IMR-90 (cell line): ENCODE measurements at regions not wholly inside any gene's neighbourhood (a gene's known extent, or its start where the extent isn't known, plus 50 kb on each side); places are given as distances from the start of the nearest gene placed in this dataset.

Experiments used
- ATAC-seq: fragments of 200-7000 bp; cut with Tn5 transposase; 2 replicates; pipeline ENCODE4 v1.9.1; 2020; ENCODE audit warnings: low read depth, mild to moderate bottlenecking, moderate library complexity
- BruUV-seq: library from RNA; stranded (reverse); fragments of 400-500 nt; replicated peaks from 2 replicates; lab custom pipeline; 2021; lab: Mats Ljungman, UMichigan
- CTCF ChIA-PET: fragments of 300-600 bp; formaldehyde crosslinking; extraction: SDS; loops from one replicate; lab custom pipeline; 2021; ENCODE audit warnings: antibody characterized with exemption; lab: Yijun Ruan, JAX
- POLR2A ChIA-PET: fragments of 300-600 bp; sonication (Branson Sonifier 250); formaldehyde crosslinking; loops from one replicate; lab custom pipeline; 2022; ENCODE audit warnings: antibody characterized with exemption; ENCODE audit not compliant: unreplicated experiment; lab: Charles Lee
- DNase-seq: peaks from one replicate; pipeline ENCODE4 v3.0.0; 2013
- H2AFZ ChIP-seq: replicated peaks from 2 replicates; pipeline ENCODE3; 2013; ENCODE audit warnings: low read length, mild to moderate bottlenecking; ENCODE audit not compliant: poor library complexity
- H2AK5ac ChIP-seq: 2 replicates; pipeline ENCODE4 v1.6.1; 2013; ENCODE audit warnings: low read depth, low read length, inconsistent platforms
- H2AK9ac ChIP-seq: replicated peaks from 2 replicates; pipeline ENCODE3; 2013; ENCODE audit warnings: mild to moderate bottlenecking, low read depth, low read length, moderate library complexity; ENCODE audit not compliant: poor library complexity
- H2BK120ac ChIP-seq: 2 replicates; pipeline ENCODE4 v1.6.1; 2013; ENCODE audit warnings: low read depth, low read length, inconsistent platforms
- H2BK15ac ChIP-seq: 3 replicates; pipeline ENCODE4 v1.6.1; 2013; ENCODE audit warnings: low read depth, low read length, inconsistent platforms
- H2BK20ac ChIP-seq: 2 replicates; pipeline ENCODE4 v1.6.1; 2013; ENCODE audit warnings: low read depth, mild to moderate bottlenecking, inconsistent platforms, low read length, moderate library complexity
- H2BK5ac ChIP-seq: 2 replicates; pipeline ENCODE4 v1.6.1; 2013; ENCODE audit warnings: mild to moderate bottlenecking, low read depth, low read length, inconsistent platforms; ENCODE audit not compliant: poor library complexity, severe bottlenecking
- H3K14ac ChIP-seq: replicated peaks from 2 replicates; pipeline ENCODE4 v1.6.1; 2013; ENCODE audit warnings: low read depth, low read length, inconsistent platforms
- H3K18ac ChIP-seq: 2 replicates; pipeline ENCODE4 v1.6.1; 2013; ENCODE audit warnings: low read depth, low read length, control low read depth
- H3K23ac ChIP-seq: 2 replicates; pipeline ENCODE4 v1.6.1; 2013; ENCODE audit warnings: low read depth, low read length, inconsistent platforms
- H3K27ac ChIP-seq: 2 replicates; pipeline ENCODE4 v1.5.1; 2013; ENCODE audit warnings: mild to moderate bottlenecking, control low read depth, low read length; ENCODE audit not compliant: insufficient read depth
- H3K27me3 ChIP-seq: 2 replicates; pipeline ENCODE4 v1.6.1; 2013; ENCODE audit warnings: low read length; ENCODE audit not compliant: control insufficient read depth, insufficient read depth
- H3K36me3 ChIP-seq: 2 replicates; pipeline ENCODE4 v1.6.1; 2013; ENCODE audit warnings: low read length, mixed read lengths; ENCODE audit not compliant: control insufficient read depth, insufficient read depth
- H3K4ac ChIP-seq: 2 replicates; pipeline ENCODE4 v1.6.1; 2013; ENCODE audit warnings: low read depth, low read length, inconsistent platforms
- H3K4me1 ChIP-seq: 2 replicates; pipeline ENCODE4 v1.6.1; 2013; ENCODE audit warnings: low read length, mixed read lengths; ENCODE audit not compliant: control insufficient read depth, insufficient read depth
- H3K4me2 ChIP-seq: 2 replicates; pipeline ENCODE4 v1.6.1; 2013; ENCODE audit warnings: low read depth, mild to moderate bottlenecking, control low read depth, low read length, moderate library complexity
- H3K4me3 ChIP-seq: 2 replicates; pipeline ENCODE4 v1.5.1; 2013; ENCODE audit warnings: low read depth, mild to moderate bottlenecking, control low read depth, low read length, moderate library complexity; ENCODE audit not compliant: insufficient read depth
- H3K56ac ChIP-seq: 2 replicates; pipeline ENCODE4 v1.6.1; 2013; ENCODE audit warnings: low read length, inconsistent platforms; ENCODE audit not compliant: insufficient read depth; ENCODE audit errors: extremely low read depth
- H3K79me1 ChIP-seq, 2 experiments: 2 replicates each; pipeline ENCODE4 v1.6.1; 2013; ENCODE audit warnings: low read length in 2 of 2, inconsistent platforms in 1 of 2, low read depth in 1 of 2
- H3K9ac ChIP-seq: 2 replicates; pipeline ENCODE4 v1.6.1; 2013; ENCODE audit warnings: low read depth, low read length, control low read depth
- H3K9me1 ChIP-seq: 2 replicates; pipeline ENCODE4 v1.6.1; 2013; ENCODE audit warnings: low read length, inconsistent platforms; ENCODE audit not compliant: insufficient read depth
- H3K9me3 ChIP-seq: 2 replicates; pipeline ENCODE4 v1.6.1; 2013; ENCODE audit warnings: low read length; ENCODE audit not compliant: control insufficient read depth, insufficient read depth
- H4K20me1 ChIP-seq: 2 replicates; pipeline ENCODE4 v1.6.1; 2013; ENCODE audit warnings: low read length, inconsistent platforms; ENCODE audit not compliant: insufficient read depth
- H4K5ac ChIP-seq: 2 replicates; pipeline ENCODE4 v1.6.1; 2013; ENCODE audit warnings: mild to moderate bottlenecking, low read depth, low read length, control low read depth
- H4K8ac ChIP-seq, 2 experiments: 2 replicates each; pipeline ENCODE4 v1.6.1; 2013; ENCODE audit warnings: low read depth in 2 of 2, low read length in 2 of 2, control low read depth in 1 of 2, inconsistent platforms in 1 of 2
- H4K91ac ChIP-seq: 2 replicates; pipeline ENCODE4 v1.6.1; 2013; ENCODE audit warnings: low read depth, low read length, inconsistent platforms; ENCODE audit not compliant: insufficient read depth
- CHD1 ChIP-seq: IDR thresholded peaks from 2 replicates; pipeline ENCODE4 v1.6.1; 2012; ENCODE audit warnings: low read depth, low read length, improper control_type of control experiment
- NFE2L2 ChIP-seq: fragments of 150-350 bp; IDR thresholded peaks from 2 replicates; pipeline ENCODE4 v1.6.1; 2016; ENCODE audit warnings: low read depth, mild to moderate bottlenecking, low read length
- RAD21 ChIP-seq: IDR thresholded peaks from 2 replicates; pipeline ENCODE4 v1.6.1; 2012; ENCODE audit warnings: low read length, improper control_type of control experiment
- RCOR1 ChIP-seq: IDR thresholded peaks from 2 replicates; pipeline ENCODE4 v1.6.1; 2012; ENCODE audit warnings: mild to moderate bottlenecking, low read length, improper control_type of control experiment; ENCODE audit not compliant: insufficient replicate concordance
- WGBS, 2 experiments: methylation state at CpG; one replicate each; pipeline versions ENCODE4 v1.1.5 to v1.1.7; 2013; ENCODE audit warnings: missing lambda C conversion rate in 2 of 2; ENCODE audit not compliant: insufficient read length in 1 of 2; ENCODE audit errors: extremely low coverage in 2 of 2; 5-methylcytosine and 5-hydroxymethylcytosine counted together
- dilution Hi-C: fragments of 300-500 bp; cut with HindIII; formaldehyde crosslinking; loops from one replicate; pipeline ENCODE4 v1.14.3; 2018; ENCODE audit warnings: low sequenced_read_pairs; ENCODE audit not compliant: unreplicated experiment
- in situ Hi-C: fragments of 300-500 bp; cut with MboI; formaldehyde crosslinking; loops from 3 replicates; pipeline ENCODE4 v1.14.3; 2019; ENCODE audit warnings: low sequenced_read_pairs, inconsistent platforms, mixed read lengths
- intact Hi-C: fragments of 100-400 bp; cut with micrococcal nuclease; formaldehyde crosslinking; loops from 2 replicates; pipeline ENCODE4 v1.10.0; 2022
- TF ChIP-seq, protein P1 (sequence below): conservative IDR thresholded peaks from 2 replicates; pipeline ENCODE4 v1.5.1; 2012; ENCODE audit warnings: mild to moderate bottlenecking, low read depth, low read length, improper control_type of control experiment

DNA sequence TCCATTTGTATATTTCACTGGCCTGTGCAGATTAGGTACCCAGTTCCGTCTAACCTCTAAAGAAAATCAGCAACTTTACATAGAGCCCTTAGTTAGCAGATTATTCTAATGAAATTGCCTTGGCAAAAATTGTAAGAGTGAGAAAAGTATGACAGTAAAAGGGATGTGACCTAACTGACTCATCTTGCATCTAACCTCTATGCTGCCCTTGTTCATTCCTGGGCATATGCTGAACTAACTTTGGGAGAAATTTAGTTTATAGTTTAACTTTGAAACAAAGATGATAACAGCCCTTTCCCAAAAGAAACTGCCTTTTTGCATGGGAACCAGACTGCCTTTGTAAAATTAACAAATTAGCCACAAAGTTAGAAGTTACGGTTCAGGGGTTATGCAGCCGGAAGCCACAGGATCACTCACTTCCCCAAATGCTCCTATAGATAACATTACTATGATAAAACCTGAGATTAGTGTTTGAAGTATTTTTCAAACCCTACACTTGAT, 839.8 kb upstream of the ALCAM start:
- BruUV-seq: no TSS peak
- in situ Hi-C loops: no loop called here
- H4K8ac ChIP-seq: no peak overlapping the region
- TF ChIP-seq NFE2L2 (no peak), RCOR1 (no peak), RAD21 (no peak), CHD1 (no peak)
- TF ChIP-seq, protein P1, sequence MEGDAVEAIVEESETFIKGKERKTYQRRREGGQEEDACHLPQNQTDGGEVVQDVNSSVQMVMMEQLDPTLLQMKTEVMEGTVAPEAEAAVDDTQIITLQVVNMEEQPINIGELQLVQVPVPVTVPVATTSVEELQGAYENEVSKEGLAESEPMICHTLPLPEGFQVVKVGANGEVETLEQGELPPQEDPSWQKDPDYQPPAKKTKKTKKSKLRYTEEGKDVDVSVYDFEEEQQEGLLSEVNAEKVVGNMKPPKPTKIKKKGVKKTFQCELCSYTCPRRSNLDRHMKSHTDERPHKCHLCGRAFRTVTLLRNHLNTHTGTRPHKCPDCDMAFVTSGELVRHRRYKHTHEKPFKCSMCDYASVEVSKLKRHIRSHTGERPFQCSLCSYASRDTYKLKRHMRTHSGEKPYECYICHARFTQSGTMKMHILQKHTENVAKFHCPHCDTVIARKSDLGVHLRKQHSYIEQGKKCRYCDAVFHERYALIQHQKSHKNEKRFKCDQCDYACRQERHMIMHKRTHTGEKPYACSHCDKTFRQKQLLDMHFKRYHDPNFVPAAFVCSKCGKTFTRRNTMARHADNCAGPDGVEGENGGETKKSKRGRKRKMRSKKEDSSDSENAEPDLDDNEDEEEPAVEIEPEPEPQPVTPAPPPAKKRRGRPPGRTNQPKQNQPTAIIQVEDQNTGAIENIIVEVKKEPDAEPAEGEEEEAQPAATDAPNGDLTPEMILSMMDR: no peak
- H3K9me3 ChIP-seq: no peaks in the 10 kb centered on the region; the same call in 1 of the 2 replicates
- H3K4ac ChIP-seq: no peak overlapping the region
- H3K23ac ChIP-seq: no peak overlapping the region
- H4K5ac ChIP-seq: no peak overlapping the region
- no peak overlapping the region for H3K56ac ChIP-seq
- no CpG with 5 or more reads among the region's 3 CpGs for WGBS, 2 experiments
- dilution Hi-C loops: no loop called here
- H2AFZ ChIP-seq: no peak overlapping the region
- H3K4me1 ChIP-seq: no peaks in the 10 kb centered on the region
- intact Hi-C loops: no loop called here
- ChIA-PET POLR2A (no interaction called here), CTCF (no interaction called here)
- no peak overlapping the region for H3K4me3 ChIP-seq
- no peak overlapping the region for H4K91ac ChIP-seq
- no peak for DNase-seq
- no peak overlapping the region for H3K27ac ChIP-seq
- no peak overlapping the region for H2AK5ac ChIP-seq
- no peak overlapping the region for H3K9ac ChIP-seq
- H4K20me1 ChIP-seq: no peaks in the 10 kb centered on the region
- no peaks in the 10 kb centered on the region for H3K79me1 ChIP-seq
- H2BK15ac ChIP-seq: no peak overlapping the region
- no peak overlapping the region for H2BK20ac ChIP-seq
- no peak overlapping the region for H2BK120ac ChIP-seq
- H3K4me2 ChIP-seq: no peak overlapping the region
- no peak overlapping the region for H2AK9ac ChIP-seq
- H3K18ac ChIP-seq: no peak overlapping the region
- H3K27me3 ChIP-seq: no peaks in the 10 kb centered on the region; the same call in 1 of the 2 replicates
- no peaks in the 10 kb centered on the region for H3K36me3 ChIP-seq
- no peak for ATAC-seq
- no peak overlapping the region for H2BK5ac ChIP-seq
- H3K14ac ChIP-seq: no peak overlapping the region
- H3K9me1 ChIP-seq: no peaks in the 10 kb centered on the region
